GM12891 (cell line): ENCODE measurements at regions not wholly inside any gene's neighbourhood (a gene's known extent, or its start where the extent isn't known, plus 50 kb on each side); places are given as distances from the start of the nearest gene placed in this dataset.

ENCODE experiments used
- POLR2A ChIP-seq: IDR thresholded peaks from 2 replicates; pipeline ENCODE4 v1.6.1; 2011; ENCODE audit warnings: low read depth, low read length, control low read depth
- POLR2AphosphoS5 ChIP-seq: IDR thresholded peaks from 2 replicates; pipeline ENCODE4 v1.6.1; 2011; ENCODE audit warnings: low read depth, low read length, control low read depth
- POU2F2 ChIP-seq: IDR thresholded peaks from 2 replicates; pipeline ENCODE4 v1.6.1; 2011; ENCODE audit warnings: low read depth, mild to moderate bottlenecking, control low read depth, low read length, moderate library complexity
- SPI1 ChIP-seq: IDR thresholded peaks from 2 replicates; pipeline ENCODE4 v1.6.1; 2011; ENCODE audit warnings: low read depth, low read length, control low read depth
- TAF1 ChIP-seq: IDR thresholded peaks from 2 replicates; pipeline ENCODE4 v1.6.1; 2011; ENCODE audit warnings: low read depth, low read length, control low read depth

- TF ChIP-seq POLR2A (no peak), POLR2AphosphoS5 (no peak), TAF1 (no peak), SPI1 (no peak), POU2F2 (no peak)
Observed at GRCh38 chr1:189992856-189993255, 484.8 kb downstream of the BRINP3 start.
